OCI-LY7 (cell line): ENCODE measurements at regions not wholly inside any gene's neighbourhood (a gene's known extent, or its start where the extent isn't known, plus 50 kb on each side); places are given as distances from the start of the nearest gene placed in this dataset.

Experiments
- BruUV-seq: library from RNA; stranded (reverse); fragments of 400-500 nt; replicated peaks from 2 replicates; lab custom pipeline; 2021; lab: Mats Ljungman, UMichigan
- CTCF ChIA-PET: fragments of 300-600 bp; sonication (Branson Sonifier 250); formaldehyde crosslinking; loops from one replicate; lab custom pipeline; 2022; ENCODE audit warnings: antibody characterized with exemption; ENCODE audit not compliant: unreplicated experiment; lab: Charles Lee
- POLR2A ChIA-PET: fragments of 300-600 bp; sonication (Branson Sonifier 250); formaldehyde crosslinking; loops from one replicate; lab custom pipeline; 2022; ENCODE audit warnings: antibody characterized with exemption; lab: Charles Lee
- DNase-seq: peaks from one replicate; pipeline ENCODE4 v3.0.0-alpha.2; 2015; ENCODE audit warnings: low spot score
- H2AFZ ChIP-seq: fragments of 200-600 bp; sonication (generic), shearing (Covaris generic); 2 replicates; pipeline ENCODE4 v1.6.1; 2014; ENCODE audit warnings: mild to moderate bottlenecking, antibody characterized with exemption, low read length, moderate library complexity
- H3K27ac ChIP-seq: fragments of 200-600 bp; sonication (generic); 2 replicates; pipeline ENCODE4 v1.5.1; 2014; ENCODE audit warnings: mixed run types, low read depth, mild to moderate bottlenecking, moderate library complexity, low read length, inconsistent platforms; ENCODE audit not compliant: poor library complexity, severe bottlenecking
- H3K36me3 ChIP-seq: fragments of 200-600 bp; sonication (generic); 2 replicates; pipeline ENCODE4 v1.6.1; 2014; ENCODE audit warnings: mild to moderate bottlenecking, antibody characterized with exemption, low read length, moderate library complexity, mixed read lengths; ENCODE audit not compliant: insufficient read depth
- H3K4me1 ChIP-seq: fragments of 200-600 bp; sonication (generic); 2 replicates; pipeline ENCODE4 v1.5.1; 2014; ENCODE audit warnings: mild to moderate bottlenecking, low read length; ENCODE audit not compliant: insufficient read depth, poor library complexity, severe bottlenecking
- H3K4me2 ChIP-seq: fragments of 200-600 bp; sonication (generic); 2 replicates; pipeline ENCODE4 v1.6.1; 2014; ENCODE audit warnings: mild to moderate bottlenecking, low read length
- H3K4me3 ChIP-seq: fragments of 200-600 bp; sonication (generic); 2 replicates; pipeline ENCODE4 v1.5.1; 2014; ENCODE audit warnings: mild to moderate bottlenecking, low read depth, low read length; ENCODE audit not compliant: poor library complexity, severe bottlenecking
- H3K79me2 ChIP-seq: fragments of 200-600 bp; sonication (generic); 2 replicates; pipeline ENCODE4 v1.6.1; 2016; ENCODE audit warnings: low read depth, mild to moderate bottlenecking, low read length, moderate library complexity, mixed read lengths; ENCODE audit not compliant: insufficient read depth
- H3K9me2 ChIP-seq: fragments of 200-600 bp; sonication (generic); 2 replicates; pipeline ENCODE4 v1.6.1; 2016; ENCODE audit warnings: mild to moderate bottlenecking, low read length, mixed read lengths; ENCODE audit not compliant: insufficient read depth
- H3K9me3 ChIP-seq: fragments of 200-600 bp; sonication (generic); 2 replicates; pipeline ENCODE4 v1.6.1; 2014; ENCODE audit warnings: mild to moderate bottlenecking, mixed run types, low read length, mixed read lengths
- H4K20me1 ChIP-seq: fragments of 200-600 bp; sonication (generic); 2 replicates; pipeline ENCODE4 v1.6.1; 2014; ENCODE audit warnings: mild to moderate bottlenecking, antibody characterized with exemption, low read length, moderate library complexity, mixed read lengths; ENCODE audit not compliant: insufficient read depth
- CTCF ChIP-seq: fragments of 200-600 bp; sonication (generic); conservative IDR thresholded peaks from 2 replicates; pipeline ENCODE4 v1.5.1; 2014; ENCODE audit warnings: mild to moderate bottlenecking, antibody characterized with exemption, low read length, moderate library complexity, mixed read lengths
- EZH2phosphoT487 ChIP-seq: fragments of 200-600 bp; sonication (generic); IDR thresholded peaks from 2 replicates; pipeline ENCODE4 v1.6.1; 2018; ENCODE audit warnings: low read depth, borderline replicate concordance, mild to moderate bottlenecking, mixed run types, antibody characterized with exemption, low read length, moderate library complexity, mixed read lengths
- intact Hi-C: fragments of 100-400 bp; cut with micrococcal nuclease; formaldehyde crosslinking; loops from one replicate; pipeline ENCODE4 v1.10.0; 2022; ENCODE audit not compliant: unreplicated experiment

GRCh38 chr1:243931957-243932356 lies 81.9 kb upstream of the AKT3 start:
- Histone ChIP-seq H3K4me3 (no peak overlapping the region), H3K27ac (no peak overlapping the region), H3K9me2 (no peaks in the 10 kb centered on the region), H3K79me2 (no peaks in the 10 kb centered on the region), H2AFZ (no peak overlapping the region), H3K4me2 (no peak overlapping the region), H4K20me1 (no peaks in the 10 kb centered on the region), H3K9me3 (no peaks in the 10 kb centered on the region), H3K36me3 (no peaks in the 10 kb centered on the region), H3K4me1 (no peaks in the 10 kb centered on the region)
- POLR2A ChIA-PET = interaction anchor here (0.6 to 0.8 kb wide), 2 partner anchors 40 to 377 kb away, joined by 3 read pairs; no protein-coding TSS in a partner anchor
- intact Hi-C loops = no loop called here
- no peak for DNase-seq
- BruUV-seq = no TSS peak
- CTCF ChIA-PET = no interaction called here
- TF ChIP-seq EZH2phosphoT487 = no peak
- TF ChIP-seq CTCF = no peak

- POLR2A ChIA-PET = interaction anchor here (0.6 kb wide), 1 partner anchor 39 kb away, joined by 3 read pairs; no protein-coding TSS in a partner anchor
Measured at GRCh38 chr1:243930822-243931671, 81.0 kb upstream of the AKT3 start.

More at GRCh38 chr1:243930822-243931671, 81.0 kb upstream of the AKT3 start:
- no peaks in the 10 kb centered on the region for H3K79me2 ChIP-seq
- no peaks in the 10 kb centered on the region for H3K9me3 ChIP-seq
- no peaks in the 10 kb centered on the region for H4K20me1 ChIP-seq
- no peaks in the 10 kb centered on the region for H3K9me2 ChIP-seq
- no peak overlapping the region for H3K4me3 ChIP-seq
- H3K4me1 ChIP-seq = no peaks in the 10 kb centered on the region
- H2AFZ ChIP-seq = no peak overlapping the region
- no peak for DNase-seq
- no peaks in the 10 kb centered on the region for H3K36me3 ChIP-seq
- intact Hi-C loops = no loop called here
- TF ChIP-seq CTCF = no peak
- no peak for TF ChIP-seq EZH2phosphoT487
- no peak overlapping the region for H3K27ac ChIP-seq
- no peak overlapping the region for H3K4me2 ChIP-seq
- CTCF ChIA-PET = no interaction called here
- no TSS peak for BruUV-seq
